ENCODE measurements at regions not wholly inside any gene's neighbourhood (a gene's known extent, or its start where the extent isn't known, plus 50 kb on each side); places are given as distances from the start of the nearest gene placed in this dataset.
"Not testable (repeated sequence)": the region's sequence is repeated elsewhere in the genome, so short reads cannot be mapped to it uniquely, and the experiment has no call there.

DNA sequence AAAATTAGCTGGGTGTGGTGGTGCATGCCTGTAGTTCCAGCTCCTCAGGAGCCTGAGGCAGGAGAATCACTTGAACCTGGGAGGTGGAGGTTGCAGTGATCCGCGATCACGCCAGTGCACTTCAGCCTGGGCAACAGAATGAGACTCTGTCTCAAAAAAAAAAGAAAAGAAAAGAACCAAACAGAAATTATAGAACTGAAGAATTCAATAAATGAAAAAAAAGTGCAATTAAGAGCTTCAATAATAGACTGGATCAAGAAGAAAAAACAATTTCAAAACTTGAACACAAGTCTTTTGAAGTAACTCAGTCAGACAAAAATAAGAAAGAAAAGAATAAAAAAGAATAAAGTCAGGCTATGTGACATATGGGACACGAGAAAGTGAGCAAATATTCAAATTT is 175.8 kb upstream of the ZSWIM2 start:
- no peak overlapping the region for H3K4me3 ChIP-seq (ENCODE audit: insufficient read depth, low read depth, low read length)
- H3K27me3 ChIP-seq (ENCODE audit: control insufficient read depth, insufficient read depth, low read length) = no peaks in the 10 kb centered on the region

DNA sequence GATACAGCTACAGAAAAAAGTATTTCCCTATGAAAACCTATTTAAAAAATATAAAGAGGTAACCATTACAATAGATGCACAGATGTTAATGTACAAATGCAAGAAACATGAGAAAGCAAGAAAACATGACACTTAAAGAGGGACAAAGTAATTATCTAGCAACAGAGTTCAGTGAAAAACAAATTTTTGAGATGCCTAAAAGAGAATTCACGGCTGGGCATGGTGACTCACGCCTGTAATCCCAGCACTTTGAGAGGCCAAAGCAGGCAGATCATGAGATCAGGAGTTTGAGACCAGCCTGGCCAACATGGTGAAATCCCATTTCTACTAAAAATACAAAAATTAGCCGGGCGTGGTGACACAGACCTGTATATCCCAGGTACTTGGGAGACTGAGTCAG is 175.0 kb upstream of the ZSWIM2 start:
- not testable (repeated sequence) for H3K27me3 ChIP-seq (ENCODE audit: control insufficient read depth, insufficient read depth, low read length); H3K36me3 ChIP-seq (replicated peaks; ENCODE audit: control insufficient read depth, insufficient read depth, low read length); H3K4me3 ChIP-seq (ENCODE audit: insufficient read depth, low read depth, low read length); DNase-seq

More for the DNA sequence above, 175.8 kb upstream of the ZSWIM2 start:
- DNase-seq = no peak
- H3K36me3 ChIP-seq (replicated peaks; ENCODE audit: control insufficient read depth, insufficient read depth, low read length) = no peaks in the 10 kb centered on the region

DNA sequence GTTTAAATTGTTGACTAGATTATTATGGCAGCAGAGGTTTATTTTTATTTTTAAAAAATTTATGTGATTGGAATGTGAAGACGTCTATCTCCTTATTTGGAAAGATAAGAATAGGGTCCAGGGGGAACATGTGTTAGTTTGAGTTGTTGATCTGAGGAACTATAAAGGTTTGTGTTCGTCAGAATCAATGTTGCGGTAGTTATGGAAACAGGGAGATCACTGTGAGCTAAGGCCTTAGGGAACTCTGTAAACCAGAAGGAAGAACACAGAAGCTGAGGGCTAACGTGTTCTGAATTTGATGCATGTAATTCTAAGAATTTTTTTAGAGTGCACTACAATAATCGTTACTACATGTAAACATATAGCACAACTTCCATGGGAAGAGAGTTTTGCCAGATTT is 168.5 kb upstream of the ZSWIM2 start:
- H3K36me3 ChIP-seq (replicated peaks; ENCODE audit: control insufficient read depth, insufficient read depth, low read length) = no peaks in the 10 kb centered on the region
- no peak for DNase-seq
- no peaks in the 10 kb centered on the region for H3K27me3 ChIP-seq (ENCODE audit: control insufficient read depth, insufficient read depth, low read length)
- no peak overlapping the region for H3K4me3 ChIP-seq (ENCODE audit: insufficient read depth, low read depth, low read length)

DNA sequence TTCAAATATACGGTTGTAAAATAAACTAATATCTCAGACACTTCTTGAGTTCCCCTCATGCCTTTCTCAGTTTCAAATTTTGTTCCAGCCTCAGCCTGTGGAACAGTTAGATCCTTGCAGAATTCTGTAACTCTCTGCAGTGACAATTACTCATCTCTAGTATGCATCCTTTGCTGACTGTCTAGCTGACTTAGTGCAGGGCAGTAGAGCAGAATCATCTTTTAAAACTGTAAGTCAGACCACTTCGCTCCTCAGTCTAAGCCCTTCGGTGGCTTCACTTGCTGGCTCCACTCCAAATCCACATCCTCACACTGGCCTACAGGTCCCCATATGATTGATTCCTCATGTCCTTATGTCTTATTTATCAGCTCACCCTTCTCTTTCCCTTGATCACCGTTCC is 164.1 kb upstream of the ZSWIM2 start:
- no peak for DNase-seq

DNA sequence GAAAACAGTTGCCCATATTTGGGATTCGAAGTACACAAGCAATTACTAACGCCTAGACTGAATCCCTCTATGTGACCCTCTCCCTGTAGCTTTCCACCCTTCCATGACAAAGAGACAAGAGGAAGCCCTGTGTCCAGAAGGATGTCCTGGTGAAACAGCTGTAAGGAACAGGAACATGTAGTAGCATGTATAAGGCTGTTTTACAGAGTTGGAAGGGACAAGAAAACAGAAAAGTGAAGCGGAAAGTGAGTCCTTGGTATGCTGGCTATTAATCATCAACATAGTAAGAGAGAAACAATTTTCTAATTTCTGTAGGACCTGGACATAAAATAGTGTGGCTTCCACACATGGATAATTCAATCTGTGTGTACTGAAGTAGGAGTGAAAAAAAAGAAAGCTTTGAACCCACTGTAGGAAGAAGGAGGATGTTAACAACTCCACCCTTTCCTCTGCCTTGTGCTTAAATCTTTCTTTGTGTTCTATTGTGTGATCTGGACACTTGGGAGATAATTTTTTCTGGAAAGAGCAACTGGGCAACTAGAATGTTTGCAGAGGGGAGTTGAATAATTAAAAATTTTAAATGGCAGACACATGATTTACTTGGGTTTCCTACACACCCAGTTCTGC is 162.3 kb upstream of the ZSWIM2 start:
- Histone ChIP-seq H3K4me3 (ENCODE audit: insufficient read depth, low read depth, low read length) (no peak overlapping the region), H3K36me3 (replicated peaks; ENCODE audit: control insufficient read depth, insufficient read depth, low read length) (no peaks in the 10 kb centered on the region), H3K27me3 (ENCODE audit: control insufficient read depth, insufficient read depth, low read length) (no peaks in the 10 kb centered on the region)
- DNase-seq = no peak

More for the DNA sequence above, 164.1 kb upstream of the ZSWIM2 start:
- Histone ChIP-seq H3K27me3 (ENCODE audit: control insufficient read depth, insufficient read depth, low read length) (no peaks in the 10 kb centered on the region), H3K4me3 (ENCODE audit: insufficient read depth, low read depth, low read length) (no peak overlapping the region), H3K36me3 (replicated peaks; ENCODE audit: control insufficient read depth, insufficient read depth, low read length) (no peaks in the 10 kb centered on the region)

DNA sequence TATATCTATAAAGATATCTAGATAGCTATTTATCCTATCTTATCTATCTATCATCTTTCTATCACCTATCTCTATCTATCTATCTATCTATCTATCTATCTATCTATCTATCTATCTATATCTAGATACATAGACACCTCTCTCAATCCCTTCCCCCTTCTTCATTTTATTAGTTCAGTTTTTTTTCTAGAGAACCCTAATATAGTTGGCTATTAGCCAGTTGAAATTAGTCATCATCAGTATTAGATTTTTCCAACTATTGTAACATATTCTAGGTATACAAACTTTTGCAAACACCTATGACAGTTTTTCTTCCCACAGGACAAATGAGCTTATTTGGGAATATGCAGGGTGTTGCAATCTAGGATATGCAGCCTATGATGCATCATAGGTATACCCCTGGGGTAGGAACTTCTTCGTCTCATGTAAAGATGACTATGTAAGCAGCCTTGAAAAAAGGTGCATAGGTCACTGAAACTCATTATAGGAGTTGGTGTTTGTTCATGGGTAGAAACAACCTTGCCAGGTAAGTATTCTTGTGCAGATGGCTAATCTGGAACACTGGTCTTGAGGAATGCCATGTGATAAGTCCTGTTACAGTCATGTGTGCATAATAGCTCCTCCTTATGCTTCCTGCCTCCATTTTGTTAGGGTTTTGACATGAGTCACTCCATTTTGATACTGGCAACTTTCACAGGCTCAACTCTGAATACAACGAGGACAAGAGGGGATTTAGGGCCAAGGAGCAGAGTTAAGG is 160.7 kb upstream of the ZSWIM2 start:
- H3K27me3 ChIP-seq (ENCODE audit: control insufficient read depth, insufficient read depth, low read length) = no peaks in the 10 kb centered on the region
- H3K4me3 ChIP-seq (ENCODE audit: insufficient read depth, low read depth, low read length) = no peak overlapping the region
- no peaks in the 10 kb centered on the region for H3K36me3 ChIP-seq (replicated peaks; ENCODE audit: control insufficient read depth, insufficient read depth, low read length)
- no peak for DNase-seq

DNA sequence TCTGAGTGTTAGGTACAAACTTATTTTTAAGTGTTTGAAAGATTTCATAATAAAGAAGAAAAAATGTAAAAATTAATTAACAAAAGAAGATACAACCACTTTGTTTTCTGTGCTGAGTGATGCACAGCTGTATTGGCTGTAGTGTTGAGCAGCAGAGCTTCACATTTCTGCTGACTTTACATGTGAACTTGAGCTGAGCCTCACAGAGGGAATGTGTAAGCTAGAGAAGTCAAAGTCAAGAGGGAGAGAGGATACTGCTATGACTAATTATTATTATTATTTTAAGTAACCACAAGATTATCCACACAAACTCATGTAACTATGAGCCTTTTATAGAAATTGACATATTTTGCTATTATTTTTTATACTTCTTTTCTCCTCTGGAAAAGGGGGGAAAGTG is 159.1 kb upstream of the ZSWIM2 start:
- Histone ChIP-seq H3K4me3 (ENCODE audit: insufficient read depth, low read depth, low read length) (no peak overlapping the region), H3K27me3 (ENCODE audit: control insufficient read depth, insufficient read depth, low read length) (no peaks in the 10 kb centered on the region), H3K36me3 (replicated peaks; ENCODE audit: control insufficient read depth, insufficient read depth, low read length) (no peaks in the 10 kb centered on the region)
- no peak for DNase-seq

DNA sequence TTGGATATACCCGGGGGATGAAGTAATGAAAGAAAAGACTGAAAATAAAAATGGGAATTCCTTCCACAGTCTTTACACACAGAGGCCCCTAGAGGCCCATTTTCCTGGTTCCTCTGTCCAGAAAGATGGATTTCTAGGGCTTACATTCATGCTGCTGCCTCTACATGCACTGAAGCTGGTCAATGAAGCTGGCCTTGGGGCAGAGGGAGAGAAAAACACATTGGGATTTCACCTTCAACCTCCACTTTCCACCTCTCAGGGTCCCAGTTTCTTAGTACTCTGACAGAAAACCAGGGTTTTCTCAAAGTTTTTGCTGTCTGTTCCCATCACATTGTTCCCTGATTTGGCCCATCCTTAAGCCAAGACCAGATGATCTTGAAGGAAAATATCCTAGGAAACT is 154.6 kb upstream of the ZSWIM2 start:
- no peak for DNase-seq
- no peak overlapping the region for H3K4me3 ChIP-seq (ENCODE audit: insufficient read depth, low read depth, low read length)
- no peaks in the 10 kb centered on the region for H3K27me3 ChIP-seq (ENCODE audit: control insufficient read depth, insufficient read depth, low read length)
- H3K36me3 ChIP-seq (replicated peaks; ENCODE audit: control insufficient read depth, insufficient read depth, low read length) = no peaks in the 10 kb centered on the region

DNA sequence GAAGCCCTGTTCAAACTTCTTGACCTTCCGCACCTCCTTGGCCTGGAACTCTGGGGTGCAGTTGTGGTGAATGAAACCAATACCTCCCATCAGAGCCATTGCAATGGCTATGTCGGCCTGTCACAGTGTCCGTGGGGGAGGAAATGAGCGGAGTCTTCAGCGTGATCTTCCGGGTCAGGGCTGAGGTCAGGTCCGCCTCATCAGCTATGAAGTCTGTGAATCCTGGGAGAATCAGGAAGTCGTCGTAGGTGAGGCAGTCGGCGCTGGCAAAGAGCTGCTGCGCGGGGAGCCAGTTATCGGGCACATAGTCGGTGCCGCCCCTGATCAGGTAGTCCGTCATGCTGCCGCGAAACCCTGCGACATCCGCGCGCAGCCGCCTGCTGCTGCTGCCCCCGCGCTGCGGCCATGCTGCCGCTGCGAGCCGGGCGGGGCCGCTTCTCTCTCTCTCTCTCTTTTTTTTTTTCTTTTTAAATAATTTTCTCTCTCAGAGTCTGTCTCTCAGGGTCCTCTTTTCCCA is 154.1 kb upstream of the ZSWIM2 start:
- Histone ChIP-seq H3K4me3 (ENCODE audit: insufficient read depth, low read depth, low read length) (no peak overlapping the region), H3K27me3 (ENCODE audit: control insufficient read depth, insufficient read depth, low read length) (no peaks in the 10 kb centered on the region), H3K36me3 (replicated peaks; ENCODE audit: control insufficient read depth, insufficient read depth, low read length) (no peaks in the 10 kb centered on the region)
- DNase-seq = no peak

DNA sequence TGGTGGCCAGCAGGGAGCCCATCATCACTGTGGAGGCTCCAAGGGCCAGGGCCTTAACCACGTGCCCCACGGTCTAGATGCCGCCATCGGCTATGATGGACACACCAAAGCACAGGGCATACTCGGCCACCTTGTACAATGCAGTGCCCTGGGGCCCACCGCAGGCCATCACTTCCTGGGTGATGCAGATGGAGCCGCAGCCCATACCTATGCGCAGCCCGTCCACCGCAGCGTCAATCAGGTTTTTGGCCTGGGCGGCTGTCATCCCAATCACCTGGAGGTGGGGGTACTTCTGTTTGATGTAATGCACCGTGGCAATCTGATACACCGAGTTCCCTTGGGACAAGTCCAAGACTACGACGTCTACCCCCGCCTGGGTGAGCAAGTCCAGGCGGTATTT is 153.3 kb upstream of the ZSWIM2 start:
- DNase-seq = no peak
- Histone ChIP-seq H3K36me3 (replicated peaks; ENCODE audit: control insufficient read depth, insufficient read depth, low read length) (no peaks in the 10 kb centered on the region), H3K4me3 (ENCODE audit: insufficient read depth, low read depth, low read length) (no peak overlapping the region), H3K27me3 (ENCODE audit: control insufficient read depth, insufficient read depth, low read length) (no peaks in the 10 kb centered on the region)

DNA sequence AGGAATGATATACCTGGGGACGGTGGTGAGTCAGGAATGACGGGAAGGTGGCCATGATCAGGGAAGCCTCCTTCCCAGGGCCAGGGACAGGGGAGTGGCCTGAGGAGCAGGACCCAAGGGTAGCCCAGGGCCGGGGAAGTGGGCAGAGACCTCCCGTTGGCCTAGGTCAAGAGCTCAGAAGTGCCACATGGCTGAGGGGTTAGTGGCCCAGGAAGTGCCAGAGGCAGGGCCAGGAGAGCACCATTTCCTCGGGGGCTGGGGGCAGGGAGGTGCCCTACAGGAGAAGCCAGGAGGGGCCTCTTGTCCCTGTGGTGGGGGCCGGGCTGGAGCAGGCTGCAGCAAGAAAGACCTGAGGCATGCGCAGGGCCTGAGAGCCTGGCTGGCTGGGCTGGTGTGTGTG is 152.3 kb upstream of the ZSWIM2 start:
- no peak for DNase-seq
- H3K4me3 ChIP-seq (ENCODE audit: insufficient read depth, low read depth, low read length) = no peak overlapping the region
- no peaks in the 10 kb centered on the region for H3K27me3 ChIP-seq (ENCODE audit: control insufficient read depth, insufficient read depth, low read length)
- H3K36me3 ChIP-seq (replicated peaks; ENCODE audit: control insufficient read depth, insufficient read depth, low read length) = no peaks in the 10 kb centered on the region

DNA sequence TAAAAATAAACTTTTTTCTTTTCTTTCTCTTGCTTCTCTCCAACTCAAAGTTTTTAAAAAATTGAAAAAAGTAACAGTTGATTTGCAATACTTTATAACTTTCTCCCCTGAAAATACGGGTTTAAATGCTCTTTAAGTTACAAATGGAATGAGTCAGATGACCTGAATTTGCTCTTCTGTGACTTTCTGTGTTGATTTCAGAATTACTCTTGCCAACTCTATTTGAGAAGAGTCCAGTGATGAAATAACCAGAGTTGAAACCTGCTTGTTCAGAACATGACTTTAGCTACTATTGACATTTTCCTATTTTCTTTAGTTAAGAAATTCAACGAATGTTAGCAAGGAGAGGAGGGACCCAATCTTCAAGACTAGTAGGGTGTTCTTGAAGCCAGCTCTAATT is 146.1 kb upstream of the ZSWIM2 start:
- Histone ChIP-seq H3K27me3 (ENCODE audit: control insufficient read depth, insufficient read depth, low read length) (no peaks in the 10 kb centered on the region), H3K36me3 (replicated peaks; ENCODE audit: control insufficient read depth, insufficient read depth, low read length) (no peaks in the 10 kb centered on the region), H3K4me3 (ENCODE audit: insufficient read depth, low read depth, low read length) (no peak overlapping the region)
- DNase-seq = no peak

DNA sequence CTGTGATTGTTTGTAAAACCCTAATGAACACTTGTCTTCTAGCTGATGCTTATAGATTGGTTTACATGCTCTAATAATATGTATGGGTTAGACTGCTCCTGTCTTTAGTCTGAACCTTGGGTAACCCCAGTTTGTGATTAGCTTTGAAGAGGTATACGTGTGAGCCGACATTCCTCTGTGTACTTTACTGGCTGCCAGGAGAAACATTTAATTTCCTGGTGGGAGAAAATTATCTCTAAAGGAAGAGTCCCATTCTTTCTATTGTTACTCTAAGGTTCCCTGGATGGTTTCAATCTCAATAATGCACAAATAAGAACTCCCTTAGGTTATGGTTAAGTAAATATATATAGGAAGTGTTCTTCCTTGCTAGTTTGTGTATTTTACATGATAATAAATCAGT is 143.6 kb upstream of the ZSWIM2 start:
- H3K4me3 ChIP-seq (ENCODE audit: insufficient read depth, low read depth, low read length) = no peak overlapping the region
- H3K27me3 ChIP-seq (ENCODE audit: control insufficient read depth, insufficient read depth, low read length) = no peaks in the 10 kb centered on the region
- DNase-seq = no peak
- no peaks in the 10 kb centered on the region for H3K36me3 ChIP-seq (replicated peaks; ENCODE audit: control insufficient read depth, insufficient read depth, low read length)

DNA sequence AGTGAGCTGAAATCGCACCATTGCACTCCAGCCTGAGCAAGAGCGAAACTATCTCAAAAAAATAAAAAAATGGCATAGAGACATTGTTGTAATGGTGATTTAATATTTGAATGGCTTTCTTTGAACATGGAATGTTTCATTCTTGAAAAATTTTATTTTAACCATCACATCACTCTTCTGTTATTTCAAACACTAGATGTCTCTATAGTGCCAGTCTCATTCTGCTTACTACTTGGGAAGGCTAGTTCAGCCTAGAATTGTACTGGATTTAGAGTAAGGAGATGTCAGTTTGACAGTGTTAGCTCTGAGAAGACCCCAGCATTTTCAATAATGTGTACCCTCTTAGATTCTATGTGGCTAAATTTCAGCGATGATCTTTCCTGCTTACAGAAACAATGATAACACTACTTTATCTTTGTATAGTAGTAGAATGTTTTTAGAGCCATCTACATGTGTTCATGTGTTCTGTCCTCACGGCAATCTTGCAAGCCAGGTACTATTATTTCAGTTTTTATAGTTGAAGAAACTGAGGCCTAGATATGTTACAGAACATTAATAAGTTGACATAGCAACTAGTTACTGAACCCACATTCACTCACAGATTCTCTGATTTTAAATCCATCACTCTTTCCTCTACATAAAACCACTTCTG is 142.9 kb upstream of the ZSWIM2 start:
- Histone ChIP-seq H3K27me3 (ENCODE audit: control insufficient read depth, insufficient read depth, low read length) (no peaks in the 10 kb centered on the region), H3K36me3 (replicated peaks; ENCODE audit: control insufficient read depth, insufficient read depth, low read length) (no peaks in the 10 kb centered on the region), H3K4me3 (ENCODE audit: insufficient read depth, low read depth, low read length) (no peak overlapping the region)
- no peak for DNase-seq

DNA sequence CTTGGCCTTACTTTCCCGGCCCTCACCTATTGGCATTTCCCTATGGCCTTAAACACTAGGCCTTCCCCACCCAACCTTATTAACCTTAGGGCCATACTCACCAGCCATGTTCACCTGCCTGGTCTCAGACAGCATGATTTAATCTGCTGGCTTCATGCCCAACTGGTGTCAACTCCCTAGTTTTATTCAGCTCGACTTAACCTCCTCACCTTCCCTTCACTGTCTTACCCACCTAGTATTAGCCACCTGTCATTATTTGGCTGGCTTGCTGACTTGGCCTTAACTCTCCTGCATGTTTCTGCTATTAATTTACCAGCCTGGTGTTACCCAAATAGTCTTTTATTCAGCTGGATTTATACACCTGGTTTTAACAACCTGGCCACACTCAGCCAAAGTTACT is 136.0 kb upstream of the ZSWIM2 start:
- Histone ChIP-seq H3K4me3 (ENCODE audit: insufficient read depth, low read depth, low read length) (no peak overlapping the region), H3K27me3 (ENCODE audit: control insufficient read depth, insufficient read depth, low read length) (no peaks in the 10 kb centered on the region), H3K36me3 (replicated peaks; ENCODE audit: control insufficient read depth, insufficient read depth, low read length) (no peaks in the 10 kb centered on the region)
- no peak for DNase-seq
